ENCODE measurements at regions not wholly inside any gene's neighbourhood (a gene's known extent, or its start where the extent isn't known, plus 50 kb on each side); places are given as distances from the start of the nearest gene placed in this dataset.

- H3K36me3 Mint-ChIP-seq: no peaks in the 10 kb centered on the region
- no peak for ATAC-seq (ENCODE audit: low read depth in 2 of 2)
- Histone ChIP-seq H3K36me3 (ENCODE audit: control insufficient read depth, insufficient read depth, low read length) (no peaks in the 10 kb centered on the region), H3K27ac (ENCODE audit: insufficient read depth, low read length, poor library complexity, severe bottlenecking) (no peak overlapping the region), H3K4me1 (ENCODE audit: control insufficient read depth, insufficient read depth, low read length, poor library complexity, severe bottlenecking) (no peaks in the 10 kb centered on the region), H3K4me3 (ENCODE audit: low read depth, low read length) (no peak overlapping the region), H3K27me3 (ENCODE audit: control insufficient read depth, insufficient read depth, low read length) (no peaks in the 10 kb centered on the region), H3K9me3 (ENCODE audit: control insufficient read depth in 2 of 2, low read length in 2 of 2) (no peaks in the 10 kb centered on the region)
- no peaks in the 10 kb centered on the region for H3K4me1 Mint-ChIP-seq
- peaks cover 0 to 9% (median 3%) of the 10 kb centered on the region in 7 donors for H3K9me3 Mint-ChIP-seq
- DNase-seq: no peak
- no peaks in the 10 kb centered on the region for H3K27me3 Mint-ChIP-seq
- no peak overlapping the region for H3K27ac Mint-ChIP-seq
- H3K4me3 Mint-ChIP-seq: no peak overlapping the region
Measured at GRCh38 chr11:96782632-96783031, 392.8 kb downstream of the JRKL start.

GRCh38 chr11:96783311-96783710, 393.5 kb downstream of the JRKL start:
- no peak for DNase-seq

GRCh38 chr11:96785073-96785472, 395.3 kb downstream of the JRKL start:
- DNase-seq (no peak), ATAC-seq (ENCODE audit: low read depth in 2 of 2) (no peak)
- no peaks in the 10 kb centered on the region for H3K27me3 ChIP-seq (ENCODE audit: control insufficient read depth, insufficient read depth, low read length)
- H3K4me1 ChIP-seq (ENCODE audit: control insufficient read depth, insufficient read depth, low read length, poor library complexity, severe bottlenecking): no peaks in the 10 kb centered on the region
- Mint-ChIP-seq H3K4me3 (no peak overlapping the region), H3K4me1 (no peaks in the 10 kb centered on the region), H3K27ac (no peak overlapping the region), H3K9me3 (peaks cover 0 to 18% (median 5%) of the 10 kb centered on the region in 7 donors), H3K36me3 (no peaks in the 10 kb centered on the region), H3K27me3 (no peaks in the 10 kb centered on the region)
- no peaks in the 10 kb centered on the region for H3K36me3 ChIP-seq (ENCODE audit: control insufficient read depth, insufficient read depth, low read length)
- no peak overlapping the region for H3K27ac ChIP-seq (ENCODE audit: insufficient read depth, low read length, poor library complexity, severe bottlenecking)
- no peak overlapping the region for H3K4me3 ChIP-seq (ENCODE audit: low read depth, low read length)
- H3K9me3 ChIP-seq (ENCODE audit: control insufficient read depth in 2 of 2, low read length in 2 of 2): no peaks in the 10 kb centered on the region

More at GRCh38 chr11:96783311-96783710, 393.5 kb downstream of the JRKL start:
- H3K27me3 ChIP-seq (ENCODE audit: control insufficient read depth, insufficient read depth, low read length): no peaks in the 10 kb centered on the region
- no peaks in the 10 kb centered on the region for H3K9me3 ChIP-seq (ENCODE audit: control insufficient read depth in 2 of 2, low read length in 2 of 2)
- H3K27ac ChIP-seq (ENCODE audit: insufficient read depth, low read length, poor library complexity, severe bottlenecking): no peak overlapping the region
- Mint-ChIP-seq H3K27ac (no peak overlapping the region), H3K27me3 (no peaks in the 10 kb centered on the region), H3K36me3 (no peaks in the 10 kb centered on the region), H3K4me3 (no peak overlapping the region), H3K9me3 (peaks cover 0 to 12% (median 3%) of the 10 kb centered on the region in 7 donors), H3K4me1 (no peaks in the 10 kb centered on the region)
- ATAC-seq (ENCODE audit: low read depth in 2 of 2): no peak
- H3K4me3 ChIP-seq (ENCODE audit: low read depth, low read length): no peak overlapping the region
- H3K4me1 ChIP-seq (ENCODE audit: control insufficient read depth, insufficient read depth, low read length, poor library complexity, severe bottlenecking): no peaks in the 10 kb centered on the region
- H3K36me3 ChIP-seq (ENCODE audit: control insufficient read depth, insufficient read depth, low read length): no peaks in the 10 kb centered on the region

- no peak overlapping the region for H3K27ac Mint-ChIP-seq
- peaks cover 0 to 7% of the 10 kb centered on the region in 2 experiments for H3K9me3 ChIP-seq (ENCODE audit: control insufficient read depth in 2 of 2, low read length in 2 of 2)
- H3K4me3 Mint-ChIP-seq: no peak overlapping the region
- no peak overlapping the region for H3K27ac ChIP-seq (ENCODE audit: insufficient read depth, low read length, poor library complexity, severe bottlenecking)
- no peaks in the 10 kb centered on the region for H3K27me3 ChIP-seq (ENCODE audit: control insufficient read depth, insufficient read depth, low read length)
- no peak for ATAC-seq (ENCODE audit: low read depth in 2 of 2)
- no peaks in the 10 kb centered on the region for H3K36me3 ChIP-seq (ENCODE audit: control insufficient read depth, insufficient read depth, low read length)
- no peaks in the 10 kb centered on the region for H3K4me1 Mint-ChIP-seq
- peaks cover 0 to 17% (median 4%) of the 10 kb centered on the region in 7 donors for H3K9me3 Mint-ChIP-seq
- no peaks in the 10 kb centered on the region for H3K4me1 ChIP-seq (ENCODE audit: control insufficient read depth, insufficient read depth, low read length, poor library complexity, severe bottlenecking)
- H3K4me3 ChIP-seq (ENCODE audit: low read depth, low read length): no peak overlapping the region
- no peak for DNase-seq
- no peaks in the 10 kb centered on the region for H3K27me3 Mint-ChIP-seq
- no peaks in the 10 kb centered on the region for H3K36me3 Mint-ChIP-seq
Measured at GRCh38 chr11:96794152-96794551, 404.3 kb downstream of the JRKL start.

- no peaks in the 10 kb centered on the region for H3K36me3 Mint-ChIP-seq
- no peaks in the 10 kb centered on the region for H3K4me1 Mint-ChIP-seq
- H3K4me3 Mint-ChIP-seq: no peak overlapping the region
- H3K4me3 ChIP-seq (ENCODE audit: low read depth, low read length): no peak overlapping the region
- no peak overlapping the region for H3K27ac ChIP-seq (ENCODE audit: insufficient read depth, low read length, poor library complexity, severe bottlenecking)
- no peaks in the 10 kb centered on the region for H3K27me3 ChIP-seq (ENCODE audit: control insufficient read depth, insufficient read depth, low read length)
- DNase-seq (no peak), ATAC-seq (ENCODE audit: low read depth in 2 of 2) (no peak)
- H3K36me3 ChIP-seq (ENCODE audit: control insufficient read depth, insufficient read depth, low read length): no peaks in the 10 kb centered on the region
- peaks cover 0 to 3% of the 10 kb centered on the region in 2 experiments for H3K9me3 ChIP-seq (ENCODE audit: control insufficient read depth in 2 of 2, low read length in 2 of 2)
- H3K27me3 Mint-ChIP-seq: no peaks in the 10 kb centered on the region
- peaks cover 0 to 7% (median 1%) of the 10 kb centered on the region in 7 donors for H3K9me3 Mint-ChIP-seq
- no peak overlapping the region for H3K27ac Mint-ChIP-seq
- H3K4me1 ChIP-seq (ENCODE audit: control insufficient read depth, insufficient read depth, low read length, poor library complexity, severe bottlenecking): no peaks in the 10 kb centered on the region
Measured at GRCh38 chr11:96798445-96798844, 408.6 kb downstream of the JRKL start.

- peaks cover 0 to 19% (median 7%) of the 10 kb centered on the region in 7 donors for H3K9me3 Mint-ChIP-seq
- H3K27me3 Mint-ChIP-seq: no peaks in the 10 kb centered on the region
- no peaks in the 10 kb centered on the region for H3K4me1 ChIP-seq (ENCODE audit: control insufficient read depth, insufficient read depth, low read length, poor library complexity, severe bottlenecking)
- H3K4me1 Mint-ChIP-seq: no peaks in the 10 kb centered on the region
- H3K36me3 ChIP-seq (ENCODE audit: control insufficient read depth, insufficient read depth, low read length): no peaks in the 10 kb centered on the region
- no peak overlapping the region for H3K4me3 ChIP-seq (ENCODE audit: low read depth, low read length)
- no peak for DNase-seq
- H3K9me3 ChIP-seq (ENCODE audit: control insufficient read depth in 2 of 2, low read length in 2 of 2): no peaks in the 10 kb centered on the region
- H3K36me3 Mint-ChIP-seq: no peaks in the 10 kb centered on the region
- no peaks in the 10 kb centered on the region for H3K27me3 ChIP-seq (ENCODE audit: control insufficient read depth, insufficient read depth, low read length)
- no peak overlapping the region for H3K27ac ChIP-seq (ENCODE audit: insufficient read depth, low read length, poor library complexity, severe bottlenecking)
- no peak overlapping the region for H3K27ac Mint-ChIP-seq
- H3K4me3 Mint-ChIP-seq: no peak overlapping the region
- ATAC-seq (ENCODE audit: low read depth in 2 of 2): no peak
Measured at GRCh38 chr11:96815236-96815635, 425.4 kb downstream of the JRKL start.

GRCh38 chr11:96817482-96818399, 427.9 kb downstream of the JRKL start:
- Mint-ChIP-seq H3K4me3 (no peak overlapping the region), H3K9me3 (peaks cover 0 to 14% (median 2%) of the 10 kb centered on the region in 7 donors), H3K36me3 (no peaks in the 10 kb centered on the region), H3K27ac (no peak overlapping the region), H3K4me1 (peaks cover 0 to under 1% (median 0%) of the 10 kb centered on the region in 4 donors), H3K27me3 (no peaks in the 10 kb centered on the region)
- H3K36me3 ChIP-seq (ENCODE audit: control insufficient read depth, insufficient read depth, low read length): no peaks in the 10 kb centered on the region
- no peak overlapping the region for H3K27ac ChIP-seq (ENCODE audit: insufficient read depth, low read length, poor library complexity, severe bottlenecking)
- ATAC-seq (ENCODE audit: low read depth in 2 of 2): no peak
- DNase-seq: no peak
- no peaks in the 10 kb centered on the region for H3K27me3 ChIP-seq (ENCODE audit: control insufficient read depth, insufficient read depth, low read length)
- no peaks in the 10 kb centered on the region for H3K4me1 ChIP-seq (ENCODE audit: control insufficient read depth, insufficient read depth, low read length, poor library complexity, severe bottlenecking)
- no peak overlapping the region for H3K4me3 ChIP-seq (ENCODE audit: low read depth, low read length)
- H3K9me3 ChIP-seq (ENCODE audit: control insufficient read depth in 2 of 2, low read length in 2 of 2): no peaks in the 10 kb centered on the region

GRCh38 chr11:96827164-96827563, 437.4 kb downstream of the JRKL start:
- Histone ChIP-seq H3K27ac (ENCODE audit: insufficient read depth, low read length, poor library complexity, severe bottlenecking) (no peak overlapping the region), H3K4me1 (ENCODE audit: control insufficient read depth, insufficient read depth, low read length, poor library complexity, severe bottlenecking) (no peaks in the 10 kb centered on the region), H3K4me3 (ENCODE audit: low read depth, low read length) (no peak overlapping the region), H3K9me3 (ENCODE audit: control insufficient read depth in 2 of 2, low read length in 2 of 2) (no peaks in the 10 kb centered on the region), H3K27me3 (ENCODE audit: control insufficient read depth, insufficient read depth, low read length) (no peaks in the 10 kb centered on the region), H3K36me3 (ENCODE audit: control insufficient read depth, insufficient read depth, low read length) (no peaks in the 10 kb centered on the region)
- peaks cover 0 to 3% (median 0%) of the 10 kb centered on the region in 4 donors for H3K4me1 Mint-ChIP-seq
- DNase-seq (no peak), ATAC-seq (ENCODE audit: low read depth in 2 of 2) (no peak)
- peaks cover 1 to 7% (median 4%) of the 10 kb centered on the region in 7 donors for H3K9me3 Mint-ChIP-seq
- H3K27ac Mint-ChIP-seq: no peak overlapping the region
- no peaks in the 10 kb centered on the region for H3K36me3 Mint-ChIP-seq
- no peak overlapping the region for H3K4me3 Mint-ChIP-seq
- H3K27me3 Mint-ChIP-seq: no peaks in the 10 kb centered on the region
